Activated CD4-positive, CD25-positive, alpha-beta regulatory T cell (primary cell): ENCODE measurements at regions not wholly inside any gene's neighbourhood (a gene's known extent, or its start where the extent isn't known, plus 50 kb on each side); places are given as distances from the start of the nearest gene placed in this dataset.

Experiments
- DNase-seq, 4 experiments: peaks; one replicate each; lab custom pipeline; 2025; lab: John Stamatoyannopoulos, UW

DNA sequence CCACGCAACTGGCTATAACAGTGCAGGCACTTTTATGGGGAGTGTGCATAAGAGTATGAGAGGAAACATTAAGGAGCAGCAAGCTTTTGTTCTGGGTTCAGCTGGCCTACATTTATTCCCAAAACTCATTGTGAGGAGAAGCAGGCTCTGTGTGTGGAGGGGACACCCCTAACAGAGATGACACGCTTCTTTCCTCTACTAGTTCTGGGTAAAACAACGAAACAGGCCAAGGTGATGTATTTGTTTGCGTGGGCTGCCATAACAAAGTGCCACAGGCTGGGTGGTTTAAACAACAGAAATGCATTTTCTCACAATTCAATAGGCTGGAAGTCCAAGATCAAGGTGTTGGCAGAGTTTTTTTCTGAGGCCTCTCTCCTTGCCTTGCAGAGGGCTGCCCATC, 488.6 kb downstream of the MID1IP1 start:
- DNase-seq: no peak

DNA sequence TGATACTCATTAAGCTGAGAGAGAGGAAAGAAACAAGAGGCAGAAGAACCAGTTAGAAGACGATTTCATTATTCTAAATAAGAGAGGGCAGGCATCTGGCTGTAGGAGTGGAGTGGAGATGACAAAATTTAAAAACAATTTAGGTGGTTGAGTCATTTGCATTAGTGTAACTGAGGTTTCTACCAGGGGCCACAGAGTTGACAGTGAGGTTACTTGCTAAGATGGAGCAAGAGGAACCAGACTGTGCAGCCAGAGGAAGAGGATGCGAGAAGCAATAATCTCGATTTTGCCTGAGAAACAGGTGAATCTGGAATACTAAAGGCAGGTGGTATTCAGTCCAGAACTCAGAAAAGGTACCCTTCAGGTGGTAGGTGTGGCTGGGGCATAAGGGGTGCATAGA, 491.9 kb downstream of the MID1IP1 start:
- no peak for DNase-seq

GRCh38 chrX:39296472-39296871, 495.2 kb downstream of the MID1IP1 start:
- DNase-seq: no peak

GRCh38 chrX:39298821-39299220, 497.6 kb downstream of the MID1IP1 start:
- DNase-seq: no peak

- DNase-seq: no peak
Observed at GRCh38 chrX:39299615-39300014, 498.4 kb downstream of the MID1IP1 start.

GRCh38 chrX:39301036-39301435, 499.8 kb downstream of the MID1IP1 start:
- DNase-seq: no peak

DNA sequence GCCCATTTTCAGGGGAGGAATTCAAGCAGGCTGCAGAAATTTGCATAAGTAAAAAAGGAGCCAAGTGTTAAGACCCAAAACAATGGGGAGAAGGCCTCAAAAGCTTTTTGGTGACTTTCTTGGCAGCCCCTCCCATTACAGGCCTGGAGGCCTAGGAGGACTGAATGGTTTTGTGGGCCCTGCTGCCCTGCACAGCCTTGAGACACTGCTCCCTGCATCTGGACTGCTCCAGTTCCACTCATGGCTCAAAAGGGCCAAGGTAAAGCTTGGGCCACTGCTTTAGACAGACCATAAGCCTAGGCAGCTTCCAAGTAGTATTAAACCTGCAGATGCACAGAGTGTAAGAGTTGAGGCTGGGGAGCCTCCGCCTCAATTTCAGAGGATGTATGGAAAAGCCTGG, 501.6 kb downstream of the MID1IP1 start:
- no peak for DNase-seq

DNA sequence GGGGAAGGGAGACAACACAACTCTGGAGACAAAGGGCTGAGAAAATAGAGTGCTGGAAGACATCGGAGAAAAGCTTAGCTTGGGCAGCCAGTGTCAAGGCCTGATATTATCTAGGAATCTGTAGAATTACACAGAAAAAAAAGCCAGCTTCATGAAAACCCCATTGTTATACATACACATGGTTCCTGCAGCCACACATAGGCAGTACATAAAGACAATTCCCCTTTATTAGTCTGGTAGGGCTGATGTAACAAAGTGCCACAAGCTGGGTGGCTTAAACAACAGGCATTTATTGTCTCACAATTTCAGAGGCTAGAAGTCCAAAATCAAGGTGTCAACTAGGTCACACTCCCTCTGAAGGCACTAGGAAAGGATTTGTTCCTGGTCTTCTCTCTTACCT, 503.5 kb downstream of the MID1IP1 start:
- no peak for DNase-seq

GRCh38 chrX:39307488-39307887, 506.2 kb downstream of the MID1IP1 start:
- DNase-seq: no peak

GRCh38 chrX:39308126-39308525, 506.9 kb downstream of the MID1IP1 start:
- no peak for DNase-seq

GRCh38 chrX:39309018-39309635, 507.9 kb downstream of the MID1IP1 start:
- peak in 1 of 4 experiments; percentile 1 for DNase-seq

- peak in 3 of 4 experiments; percentile 1 to 12 (median 6) for DNase-seq
Observed at GRCh38 chrX:39309721-39310152, 508.5 kb downstream of the MID1IP1 start.

DNA sequence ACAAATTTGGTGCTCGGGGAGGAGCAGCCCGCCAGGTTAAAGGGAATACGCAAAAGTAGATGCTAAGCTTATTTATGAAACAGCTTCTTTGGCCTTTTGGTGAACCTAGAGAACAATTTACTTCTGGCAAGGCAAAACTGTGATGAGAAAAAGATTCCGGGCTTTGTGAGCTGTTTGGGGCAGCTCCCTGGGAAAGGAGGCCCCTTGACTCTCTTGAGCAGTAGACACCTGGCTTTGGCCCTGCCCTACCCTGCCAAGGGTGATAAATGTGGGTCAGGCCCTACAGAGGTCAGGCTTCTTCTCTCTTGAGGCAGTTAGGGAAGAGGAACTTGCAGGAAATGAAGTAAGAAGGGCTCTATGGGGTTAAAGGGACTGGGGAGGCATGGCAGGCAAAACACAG, 509.6 kb downstream of the MID1IP1 start:
- DNase-seq: no peak

DNA sequence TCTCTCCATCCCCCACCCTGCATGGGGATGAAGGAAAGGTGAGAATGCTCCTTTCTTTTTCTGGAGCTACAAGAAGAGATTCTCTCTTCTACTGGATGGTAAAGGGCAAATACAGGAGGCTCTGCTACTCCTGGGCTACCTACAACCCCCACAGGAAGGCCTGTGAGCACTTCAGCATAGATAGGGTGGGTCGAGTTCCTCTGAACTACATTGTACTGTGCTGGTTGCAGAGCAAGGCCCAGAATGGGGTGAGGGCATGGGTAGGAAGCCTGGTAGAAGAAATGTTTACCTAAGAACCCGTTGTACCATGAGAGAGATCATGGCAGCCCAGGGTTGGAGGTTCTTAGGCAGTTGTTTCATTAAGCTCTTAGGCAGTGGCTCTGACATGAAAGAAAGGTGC, 510.4 kb downstream of the MID1IP1 start:
- peak in 1 of 4 experiments; percentile 1 for DNase-seq

DNA sequence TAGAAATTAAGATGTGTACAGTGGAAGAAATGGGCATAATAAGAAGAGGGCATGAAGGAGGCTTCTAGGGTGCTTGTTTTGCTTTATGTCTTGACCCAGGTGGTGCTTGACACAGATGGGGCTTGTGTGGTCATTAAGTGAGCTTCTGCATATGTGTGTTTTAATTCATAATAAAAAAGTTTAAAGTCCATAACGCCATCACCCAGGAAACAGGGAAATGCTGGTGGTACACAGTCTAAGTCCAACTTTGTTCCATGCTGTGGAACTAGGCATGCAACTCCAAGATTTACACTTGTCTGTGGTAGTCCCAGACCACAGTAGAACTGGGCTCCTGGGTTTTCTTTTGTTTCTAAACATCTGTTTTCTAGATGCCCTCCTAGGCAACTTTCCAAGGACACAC, 511.9 kb downstream of the MID1IP1 start:
- DNase-seq: no peak

GRCh38 chrX:39318506-39319343, 517.5 kb downstream of the MID1IP1 start:
- DNase-seq: no peak

- no peak for DNase-seq
Observed at GRCh38 chrX:39320165-39320564, 518.9 kb downstream of the MID1IP1 start.

DNA sequence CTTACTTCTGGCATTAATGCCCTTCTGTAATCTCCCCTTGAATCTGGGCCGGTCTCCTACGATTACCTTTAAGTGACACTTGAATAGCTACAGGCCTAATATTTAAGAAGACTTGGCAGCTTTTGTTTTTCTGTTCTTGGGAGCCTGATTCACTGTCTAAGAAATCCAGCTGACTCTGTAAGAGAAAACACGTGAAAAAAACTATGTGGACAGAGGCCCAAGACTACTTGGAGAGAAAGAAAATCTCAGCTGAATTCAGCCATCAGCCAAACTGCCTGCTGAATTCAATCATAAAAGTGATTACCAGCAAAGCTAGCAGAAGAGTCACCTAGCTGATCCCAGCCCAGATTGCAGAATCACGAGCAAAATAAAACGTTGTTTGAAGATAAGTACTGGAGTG, 521.2 kb downstream of the MID1IP1 start:
- no peak for DNase-seq

DNA sequence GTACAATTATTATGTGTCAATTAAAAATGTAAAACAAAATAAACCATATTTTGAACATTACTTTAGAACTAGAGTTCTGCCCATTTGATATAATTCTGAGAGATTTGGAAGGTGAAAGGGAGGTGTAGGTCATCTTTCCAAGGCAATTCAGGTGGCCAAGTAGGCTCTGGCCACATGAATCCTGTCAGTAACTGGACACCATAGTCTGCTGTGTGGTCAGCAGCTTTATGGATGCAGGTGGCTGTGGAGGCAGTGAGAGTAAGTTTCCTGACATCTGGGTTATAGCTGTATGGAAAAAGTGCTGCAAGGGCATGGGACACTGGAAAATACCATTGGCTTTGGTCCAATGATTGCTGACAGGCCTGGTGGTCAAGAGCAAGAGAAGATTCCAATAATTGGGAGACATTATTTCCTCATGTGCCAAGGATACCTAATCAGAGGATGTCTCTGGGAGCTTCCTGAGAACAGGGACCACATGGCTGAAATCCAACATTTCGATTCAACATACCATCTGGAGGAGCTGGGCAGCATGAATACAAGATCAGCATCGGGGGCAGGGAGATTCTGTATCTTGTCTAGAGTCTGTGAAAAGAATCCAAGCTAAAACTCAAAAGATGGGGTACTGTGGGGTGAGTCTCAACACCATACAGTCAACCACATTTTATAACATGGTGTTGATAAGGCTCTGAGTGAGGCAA, 523.1 kb downstream of the MID1IP1 start:
- no peak for DNase-seq

DNA sequence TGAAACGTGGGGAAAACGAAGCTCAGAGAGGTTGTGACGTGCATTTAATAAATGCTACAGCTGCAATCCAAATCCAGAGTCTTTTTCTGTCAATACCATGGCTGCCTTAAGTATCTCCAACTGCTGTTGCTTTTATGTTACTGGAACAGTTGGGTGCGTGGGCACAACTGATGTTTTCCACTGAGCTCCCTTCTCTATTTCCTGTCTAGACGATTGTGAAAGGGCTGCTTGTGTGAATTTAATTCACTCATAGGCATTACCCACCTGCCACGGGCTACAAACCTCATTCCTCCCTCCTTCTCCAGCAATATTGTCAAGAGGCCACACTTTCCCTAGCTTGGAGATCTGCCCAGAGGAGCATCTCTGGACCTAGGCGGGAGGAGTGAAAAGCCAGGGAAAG, 526.0 kb downstream of the MID1IP1 start:
- DNase-seq: peak in 1 of 4 experiments; percentile 3

DNA sequence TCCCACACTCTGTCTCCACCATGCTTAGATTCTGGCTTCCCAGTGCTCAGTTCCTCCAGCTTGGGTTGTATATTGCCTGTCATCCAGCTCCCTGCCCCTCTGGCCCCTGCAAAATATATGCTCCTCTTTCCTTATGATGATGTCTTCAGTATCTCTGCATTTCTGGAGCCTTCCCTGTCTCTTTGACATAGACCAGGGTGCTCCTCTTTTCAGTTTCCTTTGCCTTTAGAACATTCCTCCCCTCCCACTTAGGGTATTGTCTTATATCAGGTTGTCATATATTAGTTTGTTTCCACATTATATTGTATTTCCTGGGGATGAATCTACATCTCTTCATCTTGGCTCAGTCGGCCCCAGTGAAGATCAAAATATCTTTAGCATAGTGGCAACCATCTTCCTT, 526.4 kb downstream of the MID1IP1 start:
- DNase-seq: no peak

- no peak for DNase-seq
Observed at GRCh38 chrX:39328661-39329060, 527.4 kb downstream of the MID1IP1 start.
